ENCODE measurements at regions not wholly inside any gene's neighbourhood (a gene's known extent, or its start where the extent isn't known, plus 50 kb on each side); places are given as distances from the start of the nearest gene placed in this dataset.

DNA sequence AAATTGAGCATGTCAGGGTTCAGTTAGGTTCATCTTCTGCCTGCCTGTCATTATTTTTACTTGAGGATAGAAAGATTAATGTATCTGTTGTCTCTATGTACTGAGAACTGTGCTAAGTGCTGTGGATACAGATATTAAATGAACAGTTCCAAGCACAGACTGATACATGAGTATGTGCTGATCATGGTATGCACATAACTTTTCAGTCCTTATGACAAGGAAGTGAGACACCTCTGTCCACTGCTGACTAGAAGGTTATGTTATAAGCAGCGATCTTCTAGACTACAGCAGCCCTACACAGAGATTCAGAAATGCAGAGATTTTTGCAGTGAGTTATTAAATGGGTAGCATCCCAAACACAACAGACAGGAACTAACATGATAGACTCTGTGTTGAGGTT lies 335.6 kb upstream of the MTNR1B start:
- no peak for DNase-seq (ENCODE audit: low read depth)
- no peak overlapping the region for H3K4me3 ChIP-seq (ENCODE audit: low read depth, low read length)
- TF ChIP-seq, protein P1, sequence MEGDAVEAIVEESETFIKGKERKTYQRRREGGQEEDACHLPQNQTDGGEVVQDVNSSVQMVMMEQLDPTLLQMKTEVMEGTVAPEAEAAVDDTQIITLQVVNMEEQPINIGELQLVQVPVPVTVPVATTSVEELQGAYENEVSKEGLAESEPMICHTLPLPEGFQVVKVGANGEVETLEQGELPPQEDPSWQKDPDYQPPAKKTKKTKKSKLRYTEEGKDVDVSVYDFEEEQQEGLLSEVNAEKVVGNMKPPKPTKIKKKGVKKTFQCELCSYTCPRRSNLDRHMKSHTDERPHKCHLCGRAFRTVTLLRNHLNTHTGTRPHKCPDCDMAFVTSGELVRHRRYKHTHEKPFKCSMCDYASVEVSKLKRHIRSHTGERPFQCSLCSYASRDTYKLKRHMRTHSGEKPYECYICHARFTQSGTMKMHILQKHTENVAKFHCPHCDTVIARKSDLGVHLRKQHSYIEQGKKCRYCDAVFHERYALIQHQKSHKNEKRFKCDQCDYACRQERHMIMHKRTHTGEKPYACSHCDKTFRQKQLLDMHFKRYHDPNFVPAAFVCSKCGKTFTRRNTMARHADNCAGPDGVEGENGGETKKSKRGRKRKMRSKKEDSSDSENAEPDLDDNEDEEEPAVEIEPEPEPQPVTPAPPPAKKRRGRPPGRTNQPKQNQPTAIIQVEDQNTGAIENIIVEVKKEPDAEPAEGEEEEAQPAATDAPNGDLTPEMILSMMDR (IDR thresholded peaks at IDR 0.05; ENCODE audit: insufficient read depth, low read length, poor library complexity, severe bottlenecking) = no peak
- no peaks in the 10 kb centered on the region for H3K27me3 ChIP-seq (ENCODE audit: control insufficient read depth, insufficient read depth, low read length)
- no peaks in the 10 kb centered on the region for H3K36me3 ChIP-seq (ENCODE audit: control insufficient read depth, insufficient read depth, low read length)

- TF ChIP-seq, protein P1 (IDR thresholded peaks at IDR 0.05; ENCODE audit: insufficient read depth, low read length, poor library complexity, severe bottlenecking) = no peak
- DNase-seq (ENCODE audit: low read depth) = no peak
- H3K27me3 ChIP-seq (ENCODE audit: control insufficient read depth, insufficient read depth, low read length) = no peaks in the 10 kb centered on the region
- H3K4me3 ChIP-seq (ENCODE audit: low read depth, low read length) = no peak overlapping the region
- H3K36me3 ChIP-seq (ENCODE audit: control insufficient read depth, insufficient read depth, low read length) = no peaks in the 10 kb centered on the region
These were observed 332.8 kb upstream of the MTNR1B start for GRCh38 chr11:92636543-92637188.

DNA sequence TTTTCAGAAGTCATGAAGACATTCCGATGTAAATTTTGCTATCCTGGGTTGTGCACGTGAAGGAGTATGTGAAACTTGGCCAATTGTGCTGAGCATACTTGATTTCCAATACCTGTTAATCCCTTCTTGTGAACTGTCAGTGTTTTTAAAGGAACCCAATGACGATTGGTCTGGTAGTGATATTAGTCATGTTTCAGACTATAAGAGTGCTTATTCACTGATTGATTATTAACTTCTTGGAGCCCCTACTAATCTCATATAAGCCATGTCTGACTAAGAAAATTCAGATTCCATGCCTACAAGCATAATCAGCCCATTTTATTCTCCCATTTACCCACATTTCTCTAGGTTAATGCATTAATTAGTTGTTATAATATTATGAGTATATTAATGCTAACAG lies 330.8 kb upstream of the MTNR1B start:
- no peaks in the 10 kb centered on the region for H3K27me3 ChIP-seq (ENCODE audit: control insufficient read depth, insufficient read depth, low read length)
- TF ChIP-seq, protein P1 (IDR thresholded peaks at IDR 0.05; ENCODE audit: insufficient read depth, low read length, poor library complexity, severe bottlenecking) = no peak
- no peaks in the 10 kb centered on the region for H3K36me3 ChIP-seq (ENCODE audit: control insufficient read depth, insufficient read depth, low read length)
- H3K4me3 ChIP-seq (ENCODE audit: low read depth, low read length) = no peak overlapping the region
- DNase-seq (ENCODE audit: low read depth) = peak; percentile 44

DNA sequence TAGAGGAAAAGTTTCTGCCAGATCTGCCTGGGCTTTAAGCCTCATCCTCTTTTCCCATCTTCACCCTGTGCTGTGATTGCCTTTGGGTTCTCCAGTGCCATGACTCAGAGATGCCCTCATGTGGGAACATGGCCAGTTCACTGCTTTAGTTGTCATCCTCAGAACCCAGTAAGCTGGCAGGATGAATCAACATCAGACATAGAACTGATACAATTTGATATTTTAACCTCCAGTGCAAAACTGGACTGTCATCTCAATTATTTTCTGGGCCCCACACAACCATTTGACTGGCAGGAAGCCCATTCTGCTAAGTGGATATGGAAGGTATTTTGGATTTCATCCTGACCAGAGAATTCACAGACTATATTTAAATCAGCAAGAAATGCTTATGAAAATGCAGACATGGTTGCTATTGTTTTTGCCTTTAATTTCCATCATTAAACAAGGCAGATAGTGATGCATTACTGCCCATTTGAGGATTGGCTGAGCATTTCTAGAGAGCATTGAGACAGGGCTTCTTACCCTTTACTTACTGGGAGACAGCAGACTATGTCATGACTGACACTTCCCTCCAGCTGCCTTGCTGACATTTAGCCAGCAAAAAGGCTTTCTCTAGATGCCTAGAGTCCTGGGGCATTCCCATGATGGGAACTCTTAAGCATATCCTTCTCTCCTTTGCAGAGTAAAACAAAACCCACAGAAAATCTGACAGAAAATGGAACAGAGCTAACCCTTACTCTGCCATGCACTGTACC lies 327.1 kb upstream of the MTNR1B start:
- TF ChIP-seq, protein P1 (IDR thresholded peaks at IDR 0.05; ENCODE audit: insufficient read depth, low read length, poor library complexity, severe bottlenecking) = no peak
- no peak overlapping the region for H3K4me3 ChIP-seq (ENCODE audit: low read depth, low read length)
- H3K36me3 ChIP-seq (ENCODE audit: control insufficient read depth, insufficient read depth, low read length) = no peaks in the 10 kb centered on the region
- no peak for DNase-seq (ENCODE audit: low read depth)
- H3K27me3 ChIP-seq (ENCODE audit: control insufficient read depth, insufficient read depth, low read length) = no peaks in the 10 kb centered on the region

GRCh38 chr11:92643827-92644226 lies 325.6 kb upstream of the MTNR1B start:
- H3K4me3 ChIP-seq (ENCODE audit: low read depth, low read length) = no peak overlapping the region
- TF ChIP-seq, protein P1 (IDR thresholded peaks at IDR 0.05; ENCODE audit: insufficient read depth, low read length, poor library complexity, severe bottlenecking) = no peak
- no peaks in the 10 kb centered on the region for H3K27me3 ChIP-seq (ENCODE audit: control insufficient read depth, insufficient read depth, low read length)
- H3K36me3 ChIP-seq (ENCODE audit: control insufficient read depth, insufficient read depth, low read length) = no peaks in the 10 kb centered on the region
- no peak for DNase-seq (ENCODE audit: low read depth)
